SK-N-SH (cell line): ENCODE measurements at regions not wholly inside any gene's neighbourhood (a gene's known extent, or its start where the extent isn't known, plus 50 kb on each side); places are given as distances from the start of the nearest gene placed in this dataset.

Experiments used
- CTCF ChIA-PET: fragments of 300-600, 350-600 bp; formaldehyde crosslinking; extraction: SDS; loops from one replicate; lab custom pipeline; 2021; lab: Yijun Ruan, JAX
- POLR2A ChIA-PET: fragments of 350-600 bp; sonication (Branson Sonifier 250); formaldehyde crosslinking; extraction: SDS; loops from one replicate; lab custom pipeline; 2020; ENCODE audit warnings: antibody characterized with exemption, inconsistent platforms; lab: Yijun Ruan, JAX
- DNase-seq: peaks from one replicate; pipeline ENCODE4 v3.0.0; 2012
- H2AFZ ChIP-seq: fragments of 200-600 bp; sonication (generic); 2 replicates; pipeline ENCODE4 v1.8.1; 2016; ENCODE audit warnings: antibody characterized with exemption, mild to moderate bottlenecking, low read depth
- H3F3A ChIP-seq: fragments of 200-600 bp; sonication (generic); replicated peaks from 2 replicates; pipeline ENCODE3; 2016; ENCODE audit warnings: antibody characterized with exemption, mild to moderate bottlenecking; ENCODE audit not compliant: insufficient read depth
- H3K27ac ChIP-seq, 2 experiments: fragments of 200-500 bp in 1 of 2; fragments of 200-600 bp in 1 of 2; sonication (Bioruptor generic) in 1 of 2; sonication (generic), shearing (Covaris generic) in 1 of 2; 2 replicates each; pipeline versions ENCODE4 v1.5.1 to v1.6.1; 2014 to 2016; ENCODE audit warnings: low read depth in 2 of 2, inconsistent platforms in 1 of 2, low read length in 1 of 2, mild to moderate bottlenecking in 1 of 2, mixed read lengths in 1 of 2
- H3K27me3 ChIP-seq: fragments of 200-600 bp; sonication (generic), shearing (Covaris generic); 2 replicates; pipeline ENCODE4 v1.6.1; 2016; ENCODE audit warnings: mixed run types; ENCODE audit not compliant: insufficient read depth
- H3K36me3 ChIP-seq, 2 experiments: fragments of 200-500 bp in 1 of 2; fragments of 200-600 bp in 1 of 2; sonication (Bioruptor generic) in 1 of 2; sonication (generic) in 1 of 2; replicated peaks in 1 of 2; 2 replicates each; pipeline versions ENCODE3 to v1.5.1; 2014 to 2016; ENCODE audit warnings: low read length in 1 of 2, mild to moderate bottlenecking in 1 of 2; ENCODE audit not compliant: insufficient read depth in 2 of 2, control insufficient read depth in 1 of 2
- H3K4me1 ChIP-seq, 2 experiments: fragments of 200-500 bp in 1 of 2; fragments of 200-600 bp in 1 of 2; sonication (Bioruptor generic) in 1 of 2; sonication (generic), shearing (Covaris generic) in 1 of 2; 2 replicates each; pipeline versions ENCODE4 v1.5.1 to v1.6.1; 2014 to 2016; ENCODE audit warnings: low read depth in 1 of 2, low read length in 1 of 2, mixed run types in 1 of 2; ENCODE audit not compliant: insufficient read depth in 2 of 2, control insufficient read depth in 1 of 2
- H3K4me2 ChIP-seq: fragments of 200-600 bp; sonication (generic), shearing (Covaris generic); 2 replicates; pipeline ENCODE4 v1.6.1; 2017; ENCODE audit warnings: mixed run types
- H3K4me3 ChIP-seq, 2 experiments: fragments of 200-500 bp in 1 of 2; fragments of 200-600 bp in 1 of 2; sonication (Bioruptor generic) in 1 of 2; sonication (generic), shearing (Covaris generic) in 1 of 2; 2 replicates each; pipeline versions ENCODE4 v1.5.1 to v1.8.1; 2014 to 2016; ENCODE audit warnings: low read depth in 2 of 2, inconsistent platforms in 1 of 2, low read length in 1 of 2, mild to moderate bottlenecking in 1 of 2, mixed read lengths in 1 of 2, moderate library complexity in 1 of 2
- H3K79me2 ChIP-seq: fragments of 200-600 bp; sonication (generic); 2 replicates; pipeline ENCODE4 v1.8.1; 2017; ENCODE audit warnings: mild to moderate bottlenecking; ENCODE audit not compliant: insufficient read depth
- H3K9ac ChIP-seq: fragments of 200-600 bp; sonication (generic); 2 replicates; pipeline ENCODE4 v1.6.1; 2017; ENCODE audit warnings: mixed run types
- H3K9me2 ChIP-seq: fragments of 200-600 bp; sonication (generic); 2 replicates; pipeline ENCODE4 v1.6.1; 2017; ENCODE audit warnings: mixed run types
- H3K9me3 ChIP-seq: fragments of 200-600 bp; sonication (generic); 2 replicates; pipeline ENCODE4 v1.6.1; 2017; ENCODE audit warnings: mixed run types, mild to moderate bottlenecking, moderate library complexity
- H4K20me1 ChIP-seq: fragments of 200-600 bp; sonication (generic); 2 replicates; pipeline ENCODE4 v1.6.1; 2017; ENCODE audit warnings: mild to moderate bottlenecking, mixed run types; ENCODE audit not compliant: insufficient read depth
- CTCF ChIP-seq: fragments of 200-600 bp; sonication (generic); IDR thresholded peaks from 2 replicates; pipeline ENCODE4 v1.6.1; 2017; ENCODE audit warnings: antibody characterized with exemption, mild to moderate bottlenecking, moderate library complexity
- EZH2phosphoT487 ChIP-seq: fragments of 200-600 bp; sonication (generic); IDR thresholded peaks from 2 replicates; pipeline ENCODE4 v1.6.1; 2017; ENCODE audit warnings: low read depth, mixed run types, mild to moderate bottlenecking, antibody characterized with exemption, moderate library complexity, borderline replicate concordance
- GABPA ChIP-seq: IDR thresholded peaks from 2 replicates; pipeline ENCODE4 v1.4.0; 2012; ENCODE audit warnings: low read depth, mild to moderate bottlenecking
- IRF3 ChIP-seq: fragments of 150-350 bp; IDR thresholded peaks from 2 replicates; pipeline ENCODE4 v1.6.1; 2016; ENCODE audit warnings: mild to moderate bottlenecking, low read depth, low read length
- JUND ChIP-seq: IDR thresholded peaks from 2 replicates; pipeline ENCODE4 v1.4.0; 2012
- MAX ChIP-seq: IDR thresholded peaks from 2 replicates; pipeline ENCODE4 v1.4.0; 2012; ENCODE audit warnings: low read depth
- MXI1 ChIP-seq: IDR thresholded peaks from 2 replicates; pipeline ENCODE4 v1.6.1; 2012; ENCODE audit warnings: mild to moderate bottlenecking, low read depth, low read length, improper control_type of control experiment
- NRF1 ChIP-seq: IDR thresholded peaks from 2 replicates; pipeline ENCODE4 v1.6.1; 2012; ENCODE audit warnings: low read depth, mild to moderate bottlenecking, low read length
- RAD21 ChIP-seq: IDR thresholded peaks from 2 replicates; pipeline ENCODE4 v1.6.1; 2012; ENCODE audit warnings: mild to moderate bottlenecking, low read length
- RFX5 ChIP-seq: IDR thresholded peaks from 2 replicates; pipeline ENCODE4 v1.6.1; 2012; ENCODE audit warnings: mild to moderate bottlenecking, improper control_type of control experiment, low read length
- RXRA ChIP-seq: IDR thresholded peaks from 2 replicates; pipeline ENCODE4 v1.4.0; 2012; ENCODE audit warnings: low read depth, mild to moderate bottlenecking, borderline replicate concordance
- SMC3 ChIP-seq: IDR thresholded peaks from 2 replicates; pipeline ENCODE4 v1.6.1; 2012; ENCODE audit warnings: low read depth, low read length, improper control_type of control experiment
- YY1 ChIP-seq: IDR thresholded peaks from 2 replicates; pipeline ENCODE4 v1.4.0; 2012; ENCODE audit warnings: low read depth, mild to moderate bottlenecking
- WGBS: methylation state at CpG from one replicate; pipeline ENCODE4 v1.1.6; 2017; ENCODE audit warnings: low lambda C conversion rate; 5-methylcytosine and 5-hydroxymethylcytosine counted together

- Histone ChIP-seq H3K27me3 (no peaks in the 10 kb centered on the region), H3K9ac (no peak overlapping the region), H3K9me2 (no peaks in the 10 kb centered on the region), H2AFZ (no peak overlapping the region)
- WGBS = 88% methylated on average over 5 of the region's 5 CpGs
- TF ChIP-seq SMC3 (peak; percentile 49), GABPA (no peak), MXI1 (no peak), RFX5 (no peak), JUND (no peak), YY1 (no peak), RAD21 (peak; percentile 63), CTCF (peak; percentile 57), RXRA (no peak)
- TF ChIP-seq, all 33 proteins: peak for 3
- no peaks in the 10 kb centered on the region for H3K9me3 ChIP-seq
- peak; percentile 18 for DNase-seq
- no peaks in the 10 kb centered on the region for H4K20me1 ChIP-seq
- peaks cover 11% of the 10 kb centered on the region for H3F3A ChIP-seq
- no peak overlapping the region for H3K4me3 ChIP-seq
- no peaks in the 10 kb centered on the region for H3K79me2 ChIP-seq
- no peaks in the 10 kb centered on the region for H3K4me1 ChIP-seq
- ChIA-PET POLR2A (no interaction called here), CTCF (interaction anchor here (3.2 kb wide), 1 partner anchor 396 kb away, joined by 10 read pairs; no protein-coding TSS in a partner anchor)
- no peak overlapping the region for H3K27ac ChIP-seq
- no peak overlapping the region for H3K4me2 ChIP-seq
- no peaks in the 10 kb centered on the region for H3K36me3 ChIP-seq
These were observed 109.7 kb downstream of the NUFIP1 start for GRCh38 chr13:44879452-44880058.

GRCh38 chr13:44876782-44877324, 112.4 kb downstream of the NUFIP1 start:
- no peaks in the 10 kb centered on the region for H3K9me2 ChIP-seq

More at GRCh38 chr13:44876782-44877324, 112.4 kb downstream of the NUFIP1 start:
- WGBS = 94% methylated on average over 8 of the region's 22 CpGs
- Histone ChIP-seq H3K36me3 (no peaks in the 10 kb centered on the region), H3K4me2 (no peak overlapping the region), H3K4me3 (no peak overlapping the region), H3K4me1 (no peaks in the 10 kb centered on the region), H3K27ac (no peak overlapping the region), H2AFZ (no peak overlapping the region), H3K79me2 (no peaks in the 10 kb centered on the region), H4K20me1 (no peaks in the 10 kb centered on the region), H3K9me3 (no peaks in the 10 kb centered on the region), H3K9ac (no peak overlapping the region), H3K27me3 (no peaks in the 10 kb centered on the region), H3F3A (no peaks in the 10 kb centered on the region)
- ChIA-PET POLR2A (no interaction called here), CTCF (no interaction called here)
- TF ChIP-seq IRF3 = no peak
- no peak for TF ChIP-seq RFX5
- TF ChIP-seq CTCF = peak; percentile 32
- no peak for TF ChIP-seq NRF1
- no peak for TF ChIP-seq EZH2phosphoT487
- TF ChIP-seq MAX = no peak
- no peak for DNase-seq
